Middle frontal gyrus (tissue), 1 donor: ENCODE measurements at regions not wholly inside any gene's neighbourhood (a gene's known extent, or its start where the extent isn't known, plus 50 kb on each side); places are given as distances from the start of the nearest gene placed in this dataset.
"Not testable (repeated sequence)": the region's sequence is repeated elsewhere in the genome, so short reads cannot be mapped to it uniquely, and the experiment has no call there.

Experiments used
- DNase-seq: peaks from one replicate; pipeline ENCODE4 v3.0.0-alpha.2; 2015; ENCODE audit warnings: low spot score; ENCODE audit errors: extremely low spot score

DNA sequence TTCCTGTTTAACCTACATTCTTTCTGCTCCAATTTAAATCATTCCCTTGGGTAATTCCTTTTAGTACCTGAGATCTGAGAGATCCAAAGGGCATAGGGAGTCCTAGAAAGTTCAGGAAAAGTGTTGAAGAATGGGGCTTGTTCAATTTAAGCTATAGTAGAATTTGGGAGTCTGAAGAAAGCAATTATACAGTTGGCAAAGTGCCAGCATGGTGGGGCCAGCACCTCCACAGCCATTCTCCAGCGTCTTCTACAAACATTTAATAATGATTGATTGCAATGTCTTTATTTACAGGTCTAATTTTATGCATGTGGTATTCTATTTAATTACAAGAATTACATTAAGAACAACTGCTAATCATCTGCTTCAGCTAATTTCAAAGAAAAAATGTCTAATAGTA lies 957.7 kb upstream of the GYPC start:
- no peak for DNase-seq

- no peak for DNase-seq
Measured at GRCh38 chr2:125701070-125701469, 954.9 kb upstream of the GYPC start.

- no peak for DNase-seq
Measured at GRCh38 chr2:125707611-125708010, 948.3 kb upstream of the GYPC start.

GRCh38 chr2:125710561-125710960 lies 945.4 kb upstream of the GYPC start:
- DNase-seq = no peak

- DNase-seq = no peak
Measured at GRCh38 chr2:125711075-125711474, 944.9 kb upstream of the GYPC start.

GRCh38 chr2:125713533-125713932 lies 942.4 kb upstream of the GYPC start:
- DNase-seq = no peak

GRCh38 chr2:125721072-125721721 lies 934.8 kb upstream of the GYPC start:
- no peak for DNase-seq

- DNase-seq = no peak
Measured at GRCh38 chr2:125730921-125731320, 925.0 kb upstream of the GYPC start.

DNA sequence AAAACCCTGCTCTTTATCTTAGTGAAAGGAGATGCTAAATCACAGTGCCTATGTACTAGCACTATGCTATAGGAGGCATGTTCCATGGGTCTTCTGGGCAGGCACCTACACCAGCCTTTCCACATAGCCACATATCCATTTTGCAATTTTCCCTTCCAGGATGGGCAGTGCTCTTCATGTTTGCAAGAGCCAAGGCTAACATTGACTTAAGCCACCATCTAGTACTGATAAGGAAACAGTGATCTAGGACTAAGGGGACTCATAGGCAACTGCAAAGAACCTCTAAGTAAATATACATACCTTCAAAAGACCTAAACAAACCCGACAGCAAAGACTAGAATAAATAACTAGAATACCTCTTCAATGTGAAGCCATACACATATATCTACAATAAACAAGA lies 919.7 kb upstream of the GYPC start:
- DNase-seq = no peak

DNA sequence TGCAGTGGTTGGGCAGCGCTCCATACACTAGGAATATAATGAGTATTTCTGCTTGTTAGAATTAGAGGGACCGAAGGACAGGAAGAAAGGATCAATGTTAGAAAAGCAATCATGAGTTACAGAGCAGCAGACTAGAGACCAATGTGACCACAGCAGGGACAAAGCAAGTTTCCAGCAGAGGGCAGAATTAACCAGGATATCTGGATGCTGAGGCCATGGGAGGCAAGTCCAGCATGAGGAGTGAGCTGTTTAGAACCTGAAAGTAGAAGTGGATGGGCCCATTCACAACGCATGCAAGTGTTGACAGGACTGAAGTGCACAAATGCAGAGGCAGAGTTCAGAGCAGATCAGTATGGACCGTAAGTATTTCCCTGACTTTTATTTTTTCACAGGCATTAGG lies 910.4 kb upstream of the GYPC start:
- DNase-seq = peak; percentile 47

GRCh38 chr2:125746321-125747164 lies 909.4 kb upstream of the GYPC start:
- DNase-seq = no peak

DNA sequence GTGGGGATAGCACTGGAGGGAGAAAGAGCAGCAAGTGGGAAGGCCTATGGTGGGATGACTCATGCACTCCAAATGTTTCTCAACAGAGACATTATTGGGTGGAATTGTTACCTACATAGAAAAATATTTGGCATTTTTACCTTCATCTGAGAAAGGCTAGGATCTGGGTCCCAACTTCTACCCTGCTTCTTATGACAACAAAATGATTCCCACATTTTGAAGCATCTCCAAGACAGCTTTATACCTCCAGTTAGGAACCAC lies 908.9 kb upstream of the GYPC start:
- no peak for DNase-seq

- no peak for DNase-seq
Measured at GRCh38 chr2:125756431-125756830, 899.5 kb upstream of the GYPC start.

- no peak for DNase-seq
Measured at GRCh38 chr2:125796784-125797183, 859.2 kb upstream of the GYPC start.

GRCh38 chr2:125797192-125797591 lies 858.8 kb upstream of the GYPC start:
- no peak for DNase-seq

GRCh38 chr2:125822746-125823145 lies 833.2 kb upstream of the GYPC start:
- DNase-seq = no peak

GRCh38 chr2:125825781-125826180 lies 830.2 kb upstream of the GYPC start:
- not testable (repeated sequence) for DNase-seq

DNA sequence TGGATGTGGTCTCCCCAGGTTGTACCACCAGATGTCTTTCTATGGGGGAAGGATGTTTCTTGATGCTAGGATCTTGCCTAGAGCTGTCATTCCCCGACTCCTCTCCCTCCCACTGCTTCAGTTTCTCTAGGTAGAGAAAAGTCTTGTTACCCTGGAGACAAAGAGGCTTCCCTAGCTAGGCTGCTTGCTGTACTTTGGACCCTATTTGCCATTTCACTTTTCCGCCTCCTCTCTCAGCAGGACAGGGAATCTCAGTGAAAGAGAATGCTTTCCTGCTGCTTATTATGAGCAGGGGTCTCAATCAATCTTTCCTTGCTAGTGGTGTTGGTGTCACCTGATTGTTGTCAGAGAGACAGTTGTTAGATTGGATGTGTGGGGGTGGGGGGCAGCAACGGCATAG lies 818.8 kb upstream of the GYPC start:
- DNase-seq = no peak

GRCh38 chr2:125837611-125838010 lies 818.3 kb upstream of the GYPC start:
- no peak for DNase-seq

GRCh38 chr2:125839945-125840344 lies 816.0 kb upstream of the GYPC start:
- no peak for DNase-seq

- no peak for DNase-seq
Measured at GRCh38 chr2:125842041-125842440, 813.9 kb upstream of the GYPC start.

- DNase-seq = no peak
Measured at GRCh38 chr2:125850541-125850940, 805.4 kb upstream of the GYPC start.

DNA sequence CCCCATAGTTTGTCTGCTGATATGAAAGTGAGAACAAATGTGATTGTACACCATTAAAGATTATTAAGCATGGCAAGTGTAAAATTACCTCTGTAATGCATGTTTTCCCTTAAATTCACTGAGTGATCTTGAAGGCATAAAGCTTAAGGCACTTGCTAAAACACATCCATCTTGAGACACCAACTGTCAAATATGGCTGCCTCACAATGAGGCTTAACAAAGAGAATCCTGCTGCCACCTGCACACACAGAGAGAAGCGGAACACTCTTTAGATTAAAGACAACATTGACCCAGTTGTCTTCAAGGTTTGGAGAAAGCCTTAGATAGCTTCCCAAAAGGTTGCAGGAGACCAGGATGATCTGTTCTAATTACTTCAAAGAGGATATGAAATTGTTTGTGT lies 803.6 kb upstream of the GYPC start:
- DNase-seq = no peak
